Upper lobe of right lung (tissue), 1 donor: ENCODE measurements at regions not wholly inside any gene's neighbourhood (a gene's known extent, or its start where the extent isn't known, plus 50 kb on each side); places are given as distances from the start of the nearest gene placed in this dataset.

Source experiments
- ATAC-seq: fragments of 200-7000 bp; cut with Tn5 transposase; one replicate; pipeline ENCODE4 v1.9.1; 2020; ENCODE audit warnings: mild to moderate bottlenecking, moderate library complexity
- DNase-seq: peaks from one replicate; pipeline ENCODE4 v3.0.0-alpha.2; 2020
- H3K27ac ChIP-seq: fragments of 200-600 bp; one replicate; pipeline ENCODE4 v1.8.0; 2022
- H3K27me3 ChIP-seq: fragments of 200-600 bp; one replicate; pipeline ENCODE4 v1.8.0; 2022; ENCODE audit warnings: mild to moderate bottlenecking
- H3K36me3 ChIP-seq: fragments of 200-600 bp; one replicate; pipeline ENCODE4 v1.8.0; 2022
- H3K4me1 ChIP-seq: fragments of 200-600 bp; one replicate; pipeline ENCODE4 v1.8.0; 2022
- H3K4me3 ChIP-seq: fragments of 200-600 bp; one replicate; pipeline ENCODE4 v1.8.0; 2022; ENCODE audit warnings: mild to moderate bottlenecking
- H3K9me3 ChIP-seq: fragments of 200-600 bp; one replicate; pipeline ENCODE4 v1.8.0; 2022
- CTCF ChIP-seq: fragments of 200-600 bp; IDR thresholded peaks from one replicate; pipeline ENCODE4 v1.8.0; 2022; ENCODE audit warnings: antibody characterized with exemption
- intact Hi-C: fragments of 100-400 bp; cut with DNase I; formaldehyde crosslinking; loops from one replicate; pipeline ENCODE4 v1.11.0; 2022
- donor health status: DM: no; HTN: yes; CAD: no; lungs with severe emphysema.

DNA sequence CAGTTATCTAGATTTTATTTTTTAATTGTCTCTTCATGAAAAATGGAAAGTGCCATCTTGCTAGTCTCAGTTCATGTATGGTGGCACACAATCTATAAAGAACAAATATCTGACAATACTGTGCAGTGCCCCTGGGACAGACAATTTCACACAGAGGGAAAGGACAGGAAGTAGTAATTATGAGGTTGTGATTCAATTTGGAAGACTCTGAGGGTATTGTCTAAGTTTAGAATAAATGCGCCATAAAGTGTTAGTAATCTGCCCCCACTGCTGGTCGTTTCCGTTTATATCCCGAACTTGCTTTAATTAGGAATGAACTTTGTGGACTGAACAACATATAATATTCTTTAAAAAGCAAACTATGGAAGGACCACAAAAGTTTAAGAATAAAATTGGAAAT is 196.4 kb upstream of the SLC24A5 start:
- DNase-seq: no peak
- no peaks in the 10 kb centered on the region for H3K4me1 ChIP-seq
- no peaks in the 10 kb centered on the region for H3K9me3 ChIP-seq
- no peaks in the 10 kb centered on the region for H3K27me3 ChIP-seq
- no peak for TF ChIP-seq CTCF
- intact Hi-C loops: no loop called here
- no peaks in the 10 kb centered on the region for H3K36me3 ChIP-seq
- no peak overlapping the region for H3K27ac ChIP-seq
- H3K4me3 ChIP-seq: no peak overlapping the region
- no peak for ATAC-seq

GRCh38 chr15:47929138-47929803 is 191.5 kb upstream of the SLC24A5 start:
- H3K4me1 ChIP-seq: no peaks in the 10 kb centered on the region
- no peak for TF ChIP-seq CTCF
- ATAC-seq: no peak
- no peak for DNase-seq
- no peaks in the 10 kb centered on the region for H3K27me3 ChIP-seq
- no peaks in the 10 kb centered on the region for H3K9me3 ChIP-seq
- no peak overlapping the region for H3K27ac ChIP-seq
- no peaks in the 10 kb centered on the region for H3K36me3 ChIP-seq
- intact Hi-C loops: no loop called here
- H3K4me3 ChIP-seq: no peak overlapping the region

DNA sequence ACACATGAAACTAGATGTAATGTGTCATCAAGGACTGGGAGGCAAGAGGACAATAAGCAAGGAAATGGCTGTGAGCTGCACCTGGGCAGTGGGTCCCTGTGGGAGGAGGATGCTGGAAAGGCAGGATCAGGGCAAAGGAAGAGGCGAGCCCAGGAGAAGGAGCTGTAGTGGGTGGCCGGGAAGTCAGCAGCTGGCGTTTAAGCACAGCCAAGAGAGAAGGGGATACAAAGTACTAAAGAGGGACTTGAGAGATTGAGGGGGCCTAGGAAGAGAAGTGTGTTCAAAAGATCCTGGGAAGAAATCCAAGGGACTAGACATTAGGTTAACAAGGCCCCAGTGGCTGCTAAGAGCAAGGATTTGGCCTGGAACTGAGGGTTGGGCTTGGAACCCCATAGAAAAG is 188.5 kb upstream of the SLC24A5 start:
- Histone ChIP-seq H3K36me3 (no peaks in the 10 kb centered on the region), H3K27ac (no peak overlapping the region), H3K27me3 (no peaks in the 10 kb centered on the region), H3K9me3 (no peaks in the 10 kb centered on the region), H3K4me3 (no peak overlapping the region), H3K4me1 (no peaks in the 10 kb centered on the region)
- DNase-seq (no peak), ATAC-seq (no peak)
- no peak for TF ChIP-seq CTCF
- intact Hi-C loops: no loop called here

- Histone ChIP-seq H3K4me1 (no peaks in the 10 kb centered on the region), H3K36me3 (no peaks in the 10 kb centered on the region), H3K27ac (no peak overlapping the region), H3K4me3 (no peak overlapping the region), H3K27me3 (no peaks in the 10 kb centered on the region), H3K9me3 (no peaks in the 10 kb centered on the region)
- no peak for ATAC-seq
- TF ChIP-seq CTCF: no peak
- intact Hi-C loops: no loop called here
- no peak for DNase-seq
Measured at GRCh38 chr15:47932951-47933641, 187.7 kb upstream of the SLC24A5 start.

DNA sequence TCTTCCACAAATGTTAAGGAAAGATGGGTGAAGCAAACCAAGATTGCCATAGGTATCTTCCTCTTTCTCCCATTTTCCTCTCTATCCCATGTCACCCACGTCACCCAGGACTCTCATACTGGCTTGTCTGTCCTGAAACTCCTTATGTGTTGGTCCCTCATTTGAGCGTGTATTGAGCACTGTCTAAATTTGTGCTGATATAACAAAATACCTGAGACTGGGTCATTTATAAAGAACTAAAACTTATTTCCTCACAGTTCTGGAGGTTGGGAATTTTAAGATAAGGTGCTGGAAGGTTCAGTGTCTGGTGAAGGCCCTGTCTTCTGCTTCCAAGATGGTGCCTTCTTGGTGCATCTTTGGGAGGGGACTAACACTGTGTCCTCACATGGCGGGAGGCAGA is 186.9 kb upstream of the SLC24A5 start:
- intact Hi-C loops: no loop called here
- Histone ChIP-seq H3K9me3 (no peaks in the 10 kb centered on the region), H3K27ac (no peak overlapping the region), H3K4me3 (no peak overlapping the region), H3K36me3 (no peaks in the 10 kb centered on the region), H3K27me3 (no peaks in the 10 kb centered on the region), H3K4me1 (no peaks in the 10 kb centered on the region)
- ATAC-seq: no peak
- DNase-seq: no peak
- no peak for TF ChIP-seq CTCF
